ENCODE measurements at regions not wholly inside any gene's neighbourhood (a gene's known extent, or its start where the extent isn't known, plus 50 kb on each side); places are given as distances from the start of the nearest gene placed in this dataset.
A peak's percentile ranks its signal among the peaks of the same experiment; 100 is the strongest.

- no peaks in the 10 kb centered on the region for H3K36me3 ChIP-seq (ENCODE audit: control insufficient read depth, insufficient read depth, low read length)
- no peak for TF ChIP-seq CTCF (IDR thresholded peaks at IDR 0.05; ENCODE audit: insufficient read depth, low read length, severe bottlenecking)
- H3K4me3 ChIP-seq (ENCODE audit: low read depth, low read length) = no peak overlapping the region
- FAIRE-seq (no peak), DNase-seq (ENCODE audit: low read depth) (no peak)
- H3K27me3 ChIP-seq (ENCODE audit: control insufficient read depth, insufficient read depth, low read length) = no peaks in the 10 kb centered on the region
These were observed 75.7 kb upstream of the KLHL25 start for GRCh38 chr15:85870216-85871014.

- FAIRE-seq (no peak), DNase-seq (ENCODE audit: low read depth) (no peak)
- Histone ChIP-seq H3K4me3 (ENCODE audit: low read depth, low read length) (no peak overlapping the region), H3K36me3 (ENCODE audit: control insufficient read depth, insufficient read depth, low read length) (no peaks in the 10 kb centered on the region), H3K27me3 (ENCODE audit: control insufficient read depth, insufficient read depth, low read length) (no peaks in the 10 kb centered on the region)
- TF ChIP-seq CTCF (IDR thresholded peaks at IDR 0.05; ENCODE audit: insufficient read depth, low read length, severe bottlenecking) = no peak
These were observed 76.8 kb upstream of the KLHL25 start for GRCh38 chr15:85871545-85871944.

- Histone ChIP-seq H3K4me3 (ENCODE audit: low read depth, low read length) (no peak overlapping the region), H3K27me3 (ENCODE audit: control insufficient read depth, insufficient read depth, low read length) (no peaks in the 10 kb centered on the region), H3K36me3 (ENCODE audit: control insufficient read depth, insufficient read depth, low read length) (no peaks in the 10 kb centered on the region)
- FAIRE-seq (no peak), DNase-seq (ENCODE audit: low read depth) (no peak)
- no peak for TF ChIP-seq CTCF (IDR thresholded peaks at IDR 0.05; ENCODE audit: insufficient read depth, low read length, severe bottlenecking)
These were observed 77.4 kb upstream of the KLHL25 start for GRCh38 chr15:85872125-85872524.

GRCh38 chr15:85874236-85874635, 79.5 kb upstream of the KLHL25 start:
- DNase-seq (ENCODE audit: low read depth) (no peak), FAIRE-seq (no peak)
- Histone ChIP-seq H3K4me3 (ENCODE audit: low read depth, low read length) (no peak overlapping the region), H3K27me3 (ENCODE audit: control insufficient read depth, insufficient read depth, low read length) (no peaks in the 10 kb centered on the region), H3K36me3 (ENCODE audit: control insufficient read depth, insufficient read depth, low read length) (no peaks in the 10 kb centered on the region)
- no peak for TF ChIP-seq CTCF (IDR thresholded peaks at IDR 0.05; ENCODE audit: insufficient read depth, low read length, severe bottlenecking)

- Histone ChIP-seq H3K36me3 (ENCODE audit: control insufficient read depth, insufficient read depth, low read length) (no peaks in the 10 kb centered on the region), H3K27me3 (ENCODE audit: control insufficient read depth, insufficient read depth, low read length) (no peaks in the 10 kb centered on the region), H3K4me3 (ENCODE audit: low read depth, low read length) (no peak overlapping the region)
- FAIRE-seq (no peak), DNase-seq (ENCODE audit: low read depth) (no peak)
- no peak for TF ChIP-seq CTCF (IDR thresholded peaks at IDR 0.05; ENCODE audit: insufficient read depth, low read length, severe bottlenecking)
These were observed 81.0 kb upstream of the KLHL25 start for GRCh38 chr15:85875756-85876155.

- H3K4me3 ChIP-seq (ENCODE audit: low read depth, low read length) = no peak overlapping the region
- DNase-seq (ENCODE audit: low read depth) = peak; percentile 26
- TF ChIP-seq CTCF (IDR thresholded peaks at IDR 0.05; ENCODE audit: insufficient read depth, low read length, severe bottlenecking) = no peak
- no peak for FAIRE-seq
- H3K36me3 ChIP-seq (ENCODE audit: control insufficient read depth, insufficient read depth, low read length) = no peaks in the 10 kb centered on the region
- no peaks in the 10 kb centered on the region for H3K27me3 ChIP-seq (ENCODE audit: control insufficient read depth, insufficient read depth, low read length)
These were observed 84.1 kb upstream of the KLHL25 start for GRCh38 chr15:85878828-85879225.

Data from bronchial epithelial cell (primary cell).